GM12878 (cell line): ENCODE measurements at regions not wholly inside any gene's neighbourhood (a gene's known extent, or its start where the extent isn't known, plus 50 kb on each side); places are given as distances from the start of the nearest gene placed in this dataset.

Experiments used
- ATAC-seq: fragments of 200-7000 bp; cut with Tn5 transposase; 3 replicates; pipeline ENCODE4 v1.9.1; 2020; ENCODE audit warnings: mild to moderate bottlenecking, moderate library complexity
- BruUV-seq: library from RNA; stranded (reverse); fragments of 400-500 nt; replicated peaks from 2 replicates; lab custom pipeline; 2021; lab: Mats Ljungman, UMichigan
- CTCF ChIA-PET: fragments of 300-600 bp; sonication (Branson Sonifier 250); formaldehyde crosslinking; extraction: SDS; loops from one replicate; lab custom pipeline; 2021; ENCODE audit warnings: inconsistent platforms; lab: Yijun Ruan, JAX
- POLR2A ChIA-PET: fragments of 350-600 bp; formaldehyde crosslinking; extraction: SDS; loops from one replicate; lab custom pipeline; 2021; ENCODE audit warnings: inconsistent platforms; lab: Charles Lee
- RAD21 ChIA-PET: fragments of 300-600 bp; sonication (Branson Sonifier 250); formaldehyde crosslinking; loops from one replicate; lab custom pipeline; 2023; ENCODE audit warnings: antibody characterized with exemption; ENCODE audit not compliant: unreplicated experiment; lab: Charles Lee
- SMC1A ChIA-PET: fragments of 300-600 bp; sonication (Branson Sonifier 250); formaldehyde crosslinking; loops from one replicate; lab custom pipeline; 2023; ENCODE audit not compliant: unreplicated experiment, uncharacterized antibody; lab: Charles Lee
- DNase-seq: peaks from one replicate; pipeline ENCODE4 v3.0.0-alpha.2; 2011; ENCODE audit warnings: low read depth, low spot score
- FAIRE-seq: peaks from 3 replicates; lab custom pipeline; 2011; peaks lifted over from hg19 to GRCh38; lab: Jason Lieb, UNC
- H2AFZ ChIP-seq: 2 replicates; pipeline ENCODE4 v1.6.0; 2011; ENCODE audit warnings: low read depth, low read length, control low read depth; ENCODE audit not compliant: control insufficient read depth
- H3K27ac ChIP-seq: 2 replicates; pipeline ENCODE4 v1.5.1; 2011; ENCODE audit warnings: control low read depth; ENCODE audit not compliant: control insufficient read depth, insufficient read depth
- H3K27me3 ChIP-seq, 2 experiments: replicated peaks in 1 of 2; 2 replicates each; pipeline versions ENCODE4 v1.6.0 to v1.6.1; 2011; ENCODE audit warnings: low read length in 1 of 2; ENCODE audit not compliant: control insufficient read depth in 2 of 2, insufficient read depth in 2 of 2
- H3K36me3 ChIP-seq, 2 experiments: 2 replicates each; pipeline ENCODE4 v1.5.1; 2011; ENCODE audit warnings: low read length in 1 of 2; ENCODE audit not compliant: control insufficient read depth in 2 of 2, insufficient read depth in 2 of 2
- H3K4me1 ChIP-seq: 2 replicates; pipeline ENCODE4 v1.6.1; 2011; ENCODE audit warnings: mild to moderate bottlenecking, low read length, moderate library complexity, mixed read lengths; ENCODE audit not compliant: control insufficient read depth, insufficient read depth
- H3K4me2 ChIP-seq: 2 replicates; pipeline ENCODE4 v1.6.0; 2011; ENCODE audit warnings: control low read depth; ENCODE audit not compliant: control insufficient read depth, insufficient read depth
- H3K4me3 ChIP-seq: fragments of 200-600 bp; sonication (generic); 2 replicates; pipeline ENCODE4 v1.5.1; 2016
- H3K79me2 ChIP-seq: 2 replicates; pipeline ENCODE4 v1.6.0; 2011; ENCODE audit warnings: low read length; ENCODE audit not compliant: control insufficient read depth, insufficient read depth
- H3K9ac ChIP-seq: 2 replicates; pipeline ENCODE4 v1.8.0; 2011; ENCODE audit warnings: low read length, control low read depth, mixed read lengths; ENCODE audit not compliant: control insufficient read depth, insufficient read depth
- H3K9me3 ChIP-seq: replicated peaks from 3 replicates; pipeline ENCODE4 v1.5.1; 2011; ENCODE audit warnings: mild to moderate bottlenecking, low read length; ENCODE audit not compliant: control insufficient read depth, insufficient read depth
- H4K20me1 ChIP-seq: 2 replicates; pipeline ENCODE4 v1.6.0; 2011; ENCODE audit not compliant: control insufficient read depth, insufficient read depth
- BCLAF1 ChIP-seq: fragments of 450-650 bp; IDR thresholded peaks from 2 replicates; pipeline ENCODE4 v1.6.1; 2017; ENCODE audit warnings: antibody characterized with exemption, mild to moderate bottlenecking, moderate library complexity
- BMI1 ChIP-seq: fragments of 450-650 bp; IDR thresholded peaks from 2 replicates; pipeline ENCODE4 v1.6.1; 2016; ENCODE audit warnings: mild to moderate bottlenecking, moderate library complexity, borderline replicate concordance
- GATAD2B ChIP-seq: fragments of 450-650 bp; conservative IDR thresholded peaks from 2 replicates; pipeline ENCODE4 v1.6.1; 2017; ENCODE audit warnings: low read depth, mild to moderate bottlenecking, moderate library complexity
- HCFC1 ChIP-seq: fragments of 150-350 bp; IDR thresholded peaks from 2 replicates; pipeline ENCODE4 v1.6.1; 2014; ENCODE audit warnings: low read length
- NFXL1 ChIP-seq: fragments of 450-650 bp; IDR thresholded peaks from 2 replicates; pipeline ENCODE4 v1.6.1; 2017; ENCODE audit warnings: antibody characterized with exemption, mild to moderate bottlenecking, borderline replicate concordance
- NR2F1 ChIP-seq: fragments of 450-650 bp; conservative IDR thresholded peaks from 2 replicates; pipeline ENCODE4 v1.6.1; 2017; ENCODE audit warnings: mild to moderate bottlenecking
- PAX5 ChIP-seq: IDR thresholded peaks from 2 replicates; pipeline ENCODE4 v1.6.1; 2011; ENCODE audit warnings: low read depth, low read length, borderline replicate concordance
- PAX8 ChIP-seq: fragments of 450-650 bp; IDR thresholded peaks from 2 replicates; pipeline ENCODE4 v1.6.1; 2017; ENCODE audit warnings: mild to moderate bottlenecking, moderate library complexity
- SMAD5 ChIP-seq: IDR thresholded peaks from 2 replicates; pipeline ENCODE4 v1.6.1; 2016; ENCODE audit warnings: antibody characterized with exemption, low read depth
- SMARCA5 ChIP-seq: fragments of 450-650 bp; IDR thresholded peaks from 2 replicates; pipeline ENCODE4 v1.6.1; 2017; ENCODE audit warnings: mild to moderate bottlenecking
- SREBF2 ChIP-seq: IDR thresholded peaks from 2 replicates; pipeline ENCODE4 v1.6.1; 2012; ENCODE audit warnings: mild to moderate bottlenecking, low read length
- TBL1XR1 ChIP-seq: IDR thresholded peaks from 2 replicates; pipeline ENCODE4 v1.6.1; 2012; ENCODE audit warnings: low read depth, low read length, improper control_type of control experiment
- YBX1 ChIP-seq: fragments of 450-650 bp; IDR thresholded peaks from 2 replicates; pipeline ENCODE4 v1.6.1; 2016; ENCODE audit warnings: antibody characterized with exemption
- ZNF384 ChIP-seq: IDR thresholded peaks from 2 replicates; pipeline ENCODE4 v1.6.1; 2012; ENCODE audit warnings: low read depth, mild to moderate bottlenecking, low read length, improper control_type of control experiment, borderline replicate concordance
- WGBS: methylation state at CpG from one replicate; pipeline ENCODE4 v1.1.6; 2016; ENCODE audit warnings: low lambda C conversion rate; ENCODE audit not compliant: insufficient replicate concordance, insufficient coverage; ENCODE audit errors: missing lambda C conversion rate; 5-methylcytosine and 5-hydroxymethylcytosine counted together
- in situ Hi-C: fragments of 300-500 bp; cut with MboI; formaldehyde crosslinking; loops from 9 replicates; pipeline ENCODE4 v1.14.3; 2018; ENCODE audit warnings: mixed read lengths
- intact Hi-C: fragments of 100-400 bp; cut with micrococcal nuclease; formaldehyde crosslinking; loops from one replicate; pipeline ENCODE4 v1.14.2; 2022; ENCODE audit not compliant: unreplicated experiment
- TF ChIP-seq, protein P1 (sequence below): IDR thresholded peaks from 2 replicates; pipeline ENCODE4 v1.6.1; 2012; ENCODE audit warnings: low read depth, low read length, improper control_type of control experiment
- TF ChIP-seq, protein P2 (sequence below): IDR thresholded peaks from 2 replicates; pipeline ENCODE4 v1.6.1; 2012; ENCODE audit warnings: low read depth, low read length, improper control_type of control experiment

GRCh38 chr22:48886604-48887393 lies 940.9 kb downstream of the BRD1 start (continued):
- TF ChIP-seq PAX8 = no peak
- TF ChIP-seq, protein P1, sequence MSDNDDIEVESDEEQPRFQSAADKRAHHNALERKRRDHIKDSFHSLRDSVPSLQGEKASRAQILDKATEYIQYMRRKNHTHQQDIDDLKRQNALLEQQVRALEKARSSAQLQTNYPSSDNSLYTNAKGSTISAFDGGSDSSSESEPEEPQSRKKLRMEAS = no peak
- no peak for TF ChIP-seq PAX5
- no peak for TF ChIP-seq SREBF2
- no peak for TF ChIP-seq GATAD2B
- TF ChIP-seq, all 136 proteins: peak for 0

- BruUV-seq = no TSS peak
- no peak for DNase-seq
- RAD21 ChIA-PET = no interaction called here
- TF ChIP-seq TBL1XR1 (no peak), YBX1 (no peak), HCFC1 (no peak), ZNF384 (no peak), NR2F1 (no peak), SMARCA5 (no peak), SMAD5 (no peak), NFXL1 (no peak), BMI1 (no peak), BCLAF1 (no peak)
- TF ChIP-seq, protein P2, sequence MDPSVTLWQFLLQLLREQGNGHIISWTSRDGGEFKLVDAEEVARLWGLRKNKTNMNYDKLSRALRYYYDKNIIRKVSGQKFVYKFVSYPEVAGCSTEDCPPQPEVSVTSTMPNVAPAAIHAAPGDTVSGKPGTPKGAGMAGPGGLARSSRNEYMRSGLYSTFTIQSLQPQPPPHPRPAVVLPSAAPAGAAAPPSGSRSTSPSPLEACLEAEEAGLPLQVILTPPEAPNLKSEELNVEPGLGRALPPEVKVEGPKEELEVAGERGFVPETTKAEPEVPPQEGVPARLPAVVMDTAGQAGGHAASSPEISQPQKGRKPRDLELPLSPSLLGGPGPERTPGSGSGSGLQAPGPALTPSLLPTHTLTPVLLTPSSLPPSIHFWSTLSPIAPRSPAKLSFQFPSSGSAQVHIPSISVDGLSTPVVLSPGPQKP = no peak
- TF ChIP-seq, all 136 proteins: peak for 0
- SMC1A ChIA-PET = no interaction called here
- Histone ChIP-seq H4K20me1 (no peaks in the 10 kb centered on the region), H3K4me1 (no peaks in the 10 kb centered on the region), H3K4me2 (no peak overlapping the region), H2AFZ (no peak overlapping the region), H3K9me3 (peaks cover 4% of the 10 kb centered on the region; the same call in 2 of the 3 replicates), H3K27ac (no peak overlapping the region), H3K27me3 (no peaks in the 10 kb centered on the region), H3K36me3 (no peaks in the 10 kb centered on the region), H3K9ac (no peak overlapping the region), H3K4me3 (no peak overlapping the region), H3K79me2 (no peaks in the 10 kb centered on the region)
- in situ Hi-C loops (no loop called here), intact Hi-C loops (no loop called here)
- no peak for ATAC-seq
- POLR2A ChIA-PET = no interaction called here
- WGBS = 68% methylated on average over 5 of the region's 9 CpGs
- CTCF ChIA-PET = no interaction called here
- no peak for FAIRE-seq
Observed at GRCh38 chr22:48885919-48886305, 941.8 kb downstream of the BRD1 start.
